OCI-LY1 (cell line): ENCODE measurements at regions not wholly inside any gene's neighbourhood (a gene's known extent, or its start where the extent isn't known, plus 50 kb on each side); places are given as distances from the start of the nearest gene placed in this dataset.

Experiments
- H2AFZ ChIP-seq: fragments of 200-600 bp; sonication (generic), shearing (Covaris generic); 2 replicates; pipeline ENCODE4 v1.6.0; 2014; ENCODE audit warnings: antibody characterized with exemption, mild to moderate bottlenecking, low read length
- H3F3A ChIP-seq: fragments of 200-600 bp; sonication (generic), shearing (Covaris generic); 2 replicates; pipeline ENCODE4 v1.6.0; 2014; ENCODE audit warnings: mild to moderate bottlenecking, antibody characterized with exemption, low read length, moderate library complexity; ENCODE audit not compliant: insufficient read depth
- H3K27ac ChIP-seq: fragments of 200-600 bp; sonication (generic); 2 replicates; pipeline ENCODE4 v1.5.1; 2014; ENCODE audit warnings: low read length, mixed run types, mild to moderate bottlenecking, low read depth; ENCODE audit not compliant: poor library complexity, severe bottlenecking
- H3K27me3 ChIP-seq: fragments of 200-600 bp; sonication (generic); 2 replicates; pipeline ENCODE4 v1.6.0; 2014; ENCODE audit warnings: antibody characterized with exemption, mild to moderate bottlenecking, low read length, moderate library complexity; ENCODE audit not compliant: insufficient read depth
- H3K36me3 ChIP-seq: fragments of 200-600 bp; sonication (generic); 2 replicates; pipeline ENCODE4 v1.6.1; 2014; ENCODE audit warnings: mild to moderate bottlenecking, antibody characterized with exemption, low read length, moderate library complexity, mixed read lengths; ENCODE audit not compliant: insufficient read depth
- H3K4me1 ChIP-seq: fragments of 200-600 bp; sonication (generic); 2 replicates; pipeline ENCODE4 v1.5.1; 2014; ENCODE audit warnings: mild to moderate bottlenecking, low read length, moderate library complexity; ENCODE audit not compliant: insufficient read depth, severe bottlenecking
- H3K4me2 ChIP-seq: fragments of 200-600 bp; sonication (generic), shearing (Covaris generic); 2 replicates; pipeline ENCODE4 v1.6.1; 2014; ENCODE audit warnings: low read length
- H3K4me3 ChIP-seq: fragments of 200-600 bp; sonication (generic); 2 replicates; pipeline ENCODE4 v1.5.1; 2014; ENCODE audit warnings: low read length, low read depth, mild to moderate bottlenecking, mixed read lengths; ENCODE audit not compliant: poor library complexity, severe bottlenecking
- H3K79me2 ChIP-seq: fragments of 200-600 bp; shearing (Covaris generic); 2 replicates; pipeline ENCODE4 v1.6.1; 2016; ENCODE audit warnings: mixed run types, low read length, mixed read lengths; ENCODE audit not compliant: insufficient read depth
- H3K9ac ChIP-seq: fragments of 200-600 bp; sonication (generic), shearing (Covaris generic); 2 replicates; pipeline ENCODE4 v1.6.1; 2014; ENCODE audit warnings: mild to moderate bottlenecking, low read length, mixed read lengths
- H3K9me2 ChIP-seq: fragments of 200-600 bp; sonication (generic), shearing (Covaris generic); 2 replicates; pipeline ENCODE4 v1.6.1; 2014; ENCODE audit warnings: low read depth, mild to moderate bottlenecking, low read length, mixed read lengths
- H3K9me3 ChIP-seq: fragments of 200-600 bp; shearing (Covaris generic); 2 replicates; pipeline ENCODE4 v1.6.1; 2014; ENCODE audit warnings: low read length, mixed read lengths
- H4K20me1 ChIP-seq: fragments of 200-600 bp; sonication (generic), shearing (Covaris generic); 2 replicates; pipeline ENCODE4 v1.6.0; 2016; ENCODE audit warnings: mild to moderate bottlenecking, low read length; ENCODE audit not compliant: insufficient read depth
- CTCF ChIP-seq: fragments of 200-600 bp; sonication (generic), shearing (Covaris generic); IDR thresholded peaks from 2 replicates; pipeline ENCODE4 v1.5.1; 2017; ENCODE audit warnings: mild to moderate bottlenecking, antibody characterized with exemption, low read length, moderate library complexity, mixed read lengths
- EZH2 ChIP-seq: fragments of 200-600 bp; sonication (generic), shearing (Covaris generic); IDR thresholded peaks from 2 replicates; pipeline ENCODE4 v1.8.0; 2017; ENCODE audit warnings: borderline replicate concordance, mixed run types, mild to moderate bottlenecking, antibody characterized with exemption, low read length, moderate library complexity, mixed read lengths

GRCh38 chr1:5342830-5343229 lies 649.4 kb downstream of the NPHP4 start:
- no peaks in the 10 kb centered on the region for H4K20me1 ChIP-seq
- H3K4me2 ChIP-seq, result no peak overlapping the region
- no peaks in the 10 kb centered on the region for H3F3A ChIP-seq
- no peaks in the 10 kb centered on the region for H3K4me1 ChIP-seq
- H3K27me3 ChIP-seq, result peaks cover 5% of the 10 kb centered on the region; the same call in 1 of the 2 replicates
- no peak overlapping the region for H3K27ac ChIP-seq
- TF ChIP-seq EZH2, result no peak
- TF ChIP-seq CTCF, result no peak
- H3K79me2 ChIP-seq, result no peaks in the 10 kb centered on the region
- H3K36me3 ChIP-seq, result no peaks in the 10 kb centered on the region
- no peaks in the 10 kb centered on the region for H3K9me3 ChIP-seq
- H3K9ac ChIP-seq, result no peak overlapping the region
- no peak overlapping the region for H3K4me3 ChIP-seq
- H2AFZ ChIP-seq, result no peak overlapping the region
- no peaks in the 10 kb centered on the region for H3K9me2 ChIP-seq

GRCh38 chr1:5342172-5342571 lies 650.1 kb downstream of the NPHP4 start:
- peaks cover 5% of the 10 kb centered on the region; the same call in 1 of the 2 replicates for H3K27me3 ChIP-seq
- no peaks in the 10 kb centered on the region for H3K36me3 ChIP-seq
- no peak overlapping the region for H3K27ac ChIP-seq
- H2AFZ ChIP-seq, result no peak overlapping the region
- no peaks in the 10 kb centered on the region for H3F3A ChIP-seq
- no peak overlapping the region for H3K4me2 ChIP-seq
- H4K20me1 ChIP-seq, result no peaks in the 10 kb centered on the region
- H3K9ac ChIP-seq, result no peak overlapping the region
- TF ChIP-seq EZH2 (no peak), CTCF (no peak)
- H3K9me3 ChIP-seq, result no peaks in the 10 kb centered on the region
- H3K4me1 ChIP-seq, result no peaks in the 10 kb centered on the region
- H3K9me2 ChIP-seq, result no peaks in the 10 kb centered on the region
- no peak overlapping the region for H3K4me3 ChIP-seq
- H3K79me2 ChIP-seq, result no peaks in the 10 kb centered on the region

GRCh38 chr1:5341471-5341870 lies 650.8 kb downstream of the NPHP4 start:
- Histone ChIP-seq H4K20me1 (no peaks in the 10 kb centered on the region), H3F3A (no peaks in the 10 kb centered on the region), H3K4me1 (no peaks in the 10 kb centered on the region), H3K4me3 (no peak overlapping the region), H2AFZ (no peak overlapping the region), H3K27me3 (peaks cover 5% of the 10 kb centered on the region; the same call in 1 of the 2 replicates), H3K9me3 (no peaks in the 10 kb centered on the region), H3K9me2 (no peaks in the 10 kb centered on the region), H3K4me2 (no peak overlapping the region), H3K79me2 (no peaks in the 10 kb centered on the region), H3K27ac (no peak overlapping the region), H3K36me3 (no peaks in the 10 kb centered on the region), H3K9ac (no peak overlapping the region)
- TF ChIP-seq EZH2 (no peak), CTCF (no peak)
